Frontal cortex (tissue), 3 donors: ENCODE measurements at regions not wholly inside any gene's neighbourhood (a gene's known extent, or its start where the extent isn't known, plus 50 kb on each side); places are given as distances from the start of the nearest gene placed in this dataset.
"Not testable (repeated sequence)": the region's sequence is repeated elsewhere in the genome, so short reads cannot be mapped to it uniquely, and the experiment has no call there.

ENCODE experiments used
- DNase-seq, 2 donors: peaks; one replicate each; pipeline ENCODE4 v3.0.0; 2012; ENCODE audit warnings: low spot score in 2 of 2
- FAIRE-seq: peaks from 2 replicates; lab custom pipeline; 2012; peaks lifted over from hg19 to GRCh38; lab: Jason Lieb, UNC
- donor health status: control.
- donor health status: control.
- donor health status: control.

GRCh38 chr10:20618011-20618547 lies 279.0 kb downstream of the NEBL start:
- FAIRE-seq: no peak
- DNase-seq: no peak

- FAIRE-seq (no peak), DNase-seq (no peak)
Measured at GRCh38 chr10:20616918-20617810, 279.9 kb downstream of the NEBL start.

DNA sequence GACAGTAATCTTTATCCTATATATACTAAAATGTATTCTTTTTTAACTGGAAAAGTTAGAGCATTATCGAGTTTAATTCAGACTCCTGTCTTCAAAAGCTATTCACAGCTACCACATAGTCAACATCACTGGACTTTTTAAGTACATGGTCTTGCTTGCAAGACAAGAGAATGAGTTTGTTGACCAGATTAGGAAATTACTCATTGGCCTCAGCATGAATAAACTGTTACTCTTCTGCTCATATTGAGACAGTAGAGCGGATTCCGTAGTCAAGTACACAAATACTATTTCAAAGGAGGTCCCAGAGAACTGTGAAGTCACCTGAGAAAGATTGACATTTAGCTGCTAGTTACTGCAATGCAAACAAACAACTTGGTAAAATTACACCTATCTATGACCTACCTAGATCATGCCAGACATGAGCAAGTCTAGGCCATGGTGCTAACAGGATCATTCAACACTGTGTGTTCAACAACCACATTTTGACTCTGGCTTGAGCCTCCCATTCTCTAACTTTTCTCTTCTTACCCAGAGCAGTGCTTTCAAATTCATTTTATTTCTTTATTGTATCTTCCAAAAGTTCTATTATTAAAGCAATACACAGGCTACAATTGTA lies 280.9 kb downstream of the NEBL start:
- DNase-seq: no peak
- no peak for FAIRE-seq

DNA sequence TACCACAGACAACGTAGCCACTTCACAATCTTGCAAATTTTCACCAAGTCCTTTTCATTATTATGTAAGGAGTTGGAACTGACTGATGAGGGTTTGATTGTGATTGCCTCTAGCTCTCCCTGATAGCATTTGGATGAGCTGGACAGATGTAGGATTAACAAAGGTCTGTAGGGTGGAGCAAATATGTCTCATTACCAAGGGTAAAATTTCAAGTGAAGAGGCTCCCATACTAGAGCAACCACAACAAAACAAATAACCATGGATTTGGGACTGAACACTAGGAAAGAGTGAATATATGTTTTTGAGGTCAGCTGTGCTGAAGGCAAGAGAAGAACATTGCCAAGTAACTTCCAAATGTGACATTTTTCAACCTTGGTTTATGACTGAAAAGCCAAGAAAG lies 281.7 kb downstream of the NEBL start:
- no peak for DNase-seq
- no peak for FAIRE-seq

DNA sequence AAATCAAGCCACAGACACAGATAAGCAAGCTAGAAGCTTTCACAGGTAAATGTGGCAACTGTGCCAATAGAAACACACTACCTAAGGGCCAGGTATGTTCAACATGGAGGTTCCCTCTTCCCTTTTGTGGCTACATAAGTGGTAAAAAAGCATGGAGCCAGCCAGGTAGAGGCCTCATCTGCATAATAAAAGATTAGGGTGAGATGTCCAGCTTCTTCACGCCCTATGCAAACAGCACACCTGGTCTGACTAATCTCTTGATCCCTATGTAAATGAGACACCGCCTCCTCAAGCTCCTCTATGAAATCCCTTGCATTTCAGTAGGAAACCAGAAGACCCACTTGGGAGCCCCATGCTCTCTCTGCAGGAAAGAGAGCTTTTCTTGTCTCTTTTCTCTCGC lies 282.2 kb downstream of the NEBL start:
- FAIRE-seq (no peak), DNase-seq (no peak)

- FAIRE-seq: no peak
Measured at GRCh38 chr10:20608503-20608902, 288.6 kb downstream of the NEBL start.

DNA sequence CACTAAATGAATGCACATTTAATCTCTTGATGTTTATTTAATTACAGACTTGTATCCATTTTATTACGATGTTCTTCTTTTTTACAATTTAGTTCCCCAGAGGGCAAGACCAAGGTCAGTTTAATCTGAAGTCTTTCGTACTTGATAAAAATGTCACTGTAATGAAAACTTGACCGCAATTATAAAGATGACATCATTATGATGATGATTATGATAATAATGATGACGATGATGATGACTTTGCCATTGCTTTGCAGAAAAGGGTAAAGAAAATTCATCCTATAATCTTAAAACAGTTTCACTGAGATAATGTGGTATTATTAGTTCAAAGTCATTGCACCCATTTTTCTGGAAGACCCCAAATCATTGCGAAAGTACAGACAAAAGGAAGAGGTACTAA lies 290.1 kb downstream of the NEBL start:
- FAIRE-seq (no peak), DNase-seq (no peak)

More at GRCh38 chr10:20608503-20608902, 288.6 kb downstream of the NEBL start:
- DNase-seq: no peak

DNA sequence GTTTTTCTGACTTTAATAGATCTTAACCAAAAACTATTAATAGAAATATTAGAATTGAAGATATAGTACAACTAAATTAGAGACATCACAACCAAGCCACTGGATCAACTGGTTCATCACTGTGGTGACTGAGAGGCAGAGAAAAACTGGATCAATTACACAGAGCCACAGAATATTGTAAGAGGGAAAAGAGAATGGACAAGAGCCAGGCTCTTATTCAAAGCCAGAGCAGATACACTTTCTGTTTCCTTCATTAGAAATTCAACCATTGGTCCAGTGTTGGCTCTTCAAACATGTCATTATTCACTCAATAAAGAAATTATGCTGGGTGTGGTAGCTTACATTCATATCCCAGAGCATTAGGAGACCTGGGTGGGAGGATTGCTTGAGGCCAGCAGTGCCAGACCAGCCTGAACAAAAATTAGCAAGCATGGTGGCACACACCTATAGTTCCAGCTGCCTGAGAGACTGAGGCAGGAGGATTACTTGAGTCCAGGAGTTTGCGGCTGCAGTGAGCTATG lies 295.1 kb downstream of the NEBL start:
- no peak for FAIRE-seq

GRCh38 chr10:20598590-20598989 lies 298.5 kb downstream of the NEBL start:
- no peak for FAIRE-seq

More for the DNA sequence above, 295.1 kb downstream of the NEBL start:
- no peak for DNase-seq

GRCh38 chr10:20596911-20597310 lies 300.2 kb downstream of the NEBL start:
- FAIRE-seq (no peak), DNase-seq (no peak)

More at GRCh38 chr10:20598590-20598989, 298.5 kb downstream of the NEBL start:
- peak in 1 of 2 donors; percentile 15 for DNase-seq

GRCh38 chr10:20596065-20596755 lies 300.9 kb downstream of the NEBL start:
- DNase-seq (no peak), FAIRE-seq (no peak)

GRCh38 chr10:20593649-20594048 lies 303.5 kb downstream of the NEBL start:
- FAIRE-seq (no peak), DNase-seq (no peak)

DNA sequence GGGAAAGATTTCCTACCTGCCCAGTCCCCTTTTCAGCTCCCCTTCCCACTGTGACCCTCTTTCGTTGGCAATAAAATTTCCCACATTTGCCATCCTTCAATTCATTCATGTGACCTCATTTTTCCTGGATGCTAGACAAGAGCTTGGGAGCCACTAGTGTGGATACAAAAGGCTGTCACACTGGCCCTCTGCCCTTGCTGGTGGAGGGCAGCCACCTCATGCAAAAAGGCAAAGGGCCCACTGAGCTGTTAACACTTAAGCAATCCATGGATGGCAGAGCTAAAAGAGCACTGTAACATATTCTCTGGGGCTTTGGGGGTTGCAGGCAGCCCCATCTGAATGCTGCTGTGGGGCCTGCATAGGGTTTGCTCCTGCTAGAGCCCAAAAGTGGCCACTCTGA lies 315.1 kb downstream of the NEBL start:
- no peak for FAIRE-seq
- no peak for DNase-seq

- FAIRE-seq: no peak
Measured at GRCh38 chr10:20573924-20574323, 323.2 kb downstream of the NEBL start.

DNA sequence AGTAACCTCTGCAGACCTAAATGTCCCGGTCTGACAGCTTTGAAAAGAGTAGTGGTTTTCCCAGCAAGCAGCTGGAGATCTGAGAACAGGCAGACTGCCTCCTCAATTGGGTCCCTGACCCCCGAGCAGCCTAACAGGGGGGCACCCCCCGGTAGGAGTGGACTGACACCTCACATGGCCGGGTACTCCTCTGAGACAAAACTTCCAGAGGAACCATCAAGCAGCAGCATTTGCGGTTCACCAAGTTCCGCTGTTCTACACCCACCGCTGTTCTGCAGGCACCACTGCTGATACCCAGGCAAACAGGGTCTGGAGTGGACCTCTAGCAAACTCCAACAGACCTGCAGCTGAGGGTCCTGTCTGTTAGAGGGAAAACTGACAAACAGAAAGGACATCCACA lies 341.1 kb downstream of the NEBL start:
- not testable (repeated sequence) for FAIRE-seq, DNase-seq

More at GRCh38 chr10:20573924-20574323, 323.2 kb downstream of the NEBL start:
- no peak for DNase-seq

- FAIRE-seq (no peak), DNase-seq (no peak)
Measured at GRCh38 chr10:20552382-20552781, 344.7 kb downstream of the NEBL start.

DNA sequence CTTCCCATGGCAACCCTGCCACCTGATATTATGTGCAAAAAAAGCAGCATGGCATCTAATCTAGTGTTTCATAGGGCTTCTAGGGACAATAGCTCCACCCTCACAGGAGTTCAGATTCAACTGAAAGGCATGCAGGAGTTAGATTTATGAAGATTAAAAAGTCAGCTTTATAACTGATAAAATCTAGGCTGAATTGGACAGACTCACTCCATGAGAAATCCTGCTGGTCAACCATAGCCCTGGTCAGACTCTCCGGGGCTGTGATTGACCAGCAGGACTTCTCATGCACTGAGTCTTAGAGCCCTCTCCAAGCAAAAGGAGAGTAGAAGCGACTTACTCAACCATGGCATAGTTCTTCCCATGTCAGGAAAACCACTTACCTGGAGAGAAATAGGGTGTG lies 345.4 kb downstream of the NEBL start:
- DNase-seq (no peak), FAIRE-seq (no peak)

DNA sequence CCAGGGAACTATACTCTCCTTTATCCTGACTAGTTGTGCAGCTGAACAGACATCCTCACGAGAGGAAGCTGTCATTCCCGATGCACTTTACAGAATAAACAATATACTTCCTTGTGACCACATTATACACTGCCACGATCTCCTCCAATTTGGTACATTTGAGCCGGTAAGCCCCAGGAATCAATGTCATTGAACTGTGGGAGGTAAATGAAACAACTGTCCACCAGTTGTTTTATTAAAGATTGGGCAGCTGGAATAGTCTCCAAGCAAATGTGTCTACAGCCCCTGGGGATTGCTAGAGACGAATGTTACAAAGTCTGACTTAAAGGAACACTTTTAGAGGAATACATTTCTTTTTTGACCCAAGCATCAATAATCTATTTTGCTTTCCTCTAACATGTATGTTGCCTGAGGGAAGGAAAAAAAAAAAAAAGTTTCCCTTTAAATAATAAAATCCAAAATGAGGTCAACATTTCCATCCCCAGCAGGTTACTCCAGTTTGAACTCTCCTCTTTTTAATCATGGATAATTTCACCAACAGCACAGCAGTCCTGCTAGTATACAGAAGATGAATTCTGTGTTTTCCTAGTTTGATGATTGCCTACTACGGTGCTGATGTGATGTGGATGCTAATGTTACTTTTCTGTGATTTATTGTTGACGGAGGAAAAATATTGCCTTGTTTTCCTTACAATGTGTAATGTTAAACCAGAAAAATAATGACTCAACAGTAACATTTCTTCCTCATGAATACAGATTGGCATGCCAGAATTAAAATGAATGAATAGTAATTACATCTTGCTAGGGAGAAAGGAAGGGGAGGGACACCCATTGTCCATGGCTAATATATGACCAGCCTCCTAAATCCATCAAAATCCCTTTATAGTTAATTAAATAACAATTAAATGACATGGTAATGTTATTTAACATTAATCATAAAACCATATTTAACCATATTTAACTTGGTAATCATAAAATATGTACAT lies 360.9 kb downstream of the NEBL start:
- no peak for DNase-seq
- no peak for FAIRE-seq
